Suprapubic skin (tissue), 4 donors: ENCODE measurements at regions not wholly inside any gene's neighbourhood (a gene's known extent, or its start where the extent isn't known, plus 50 kb on each side); places are given as distances from the start of the nearest gene placed in this dataset.

Experiments used
- CTCF ChIP-seq, 2 donors: fragments of 200-600 bp in 1 of 2; fragments of 450-650 bp in 1 of 2; sonication (generic) in 1 of 2; IDR thresholded peaks; one replicate each; pipeline ENCODE4 v1.5.1; 2016 to 2019; ENCODE audit warnings: antibody characterized with exemption in 2 of 2, mild to moderate bottlenecking in 1 of 2, moderate library complexity in 1 of 2
- POLR2A ChIP-seq, 2 donors: fragments of 450-650 bp; IDR thresholded peaks; one replicate each; pipeline ENCODE4 v1.6.1; 2017; ENCODE audit warnings: antibody characterized with exemption in 2 of 2, mild to moderate bottlenecking in 2 of 2, moderate library complexity in 2 of 2
- POLR2AphosphoS5 ChIP-seq, 3 donors: sonication (generic); formaldehyde crosslinking; IDR thresholded peaks; one replicate each; pipeline ENCODE4 v1.6.1; 2017; ENCODE audit warnings: antibody characterized with exemption in 3 of 3

DNA sequence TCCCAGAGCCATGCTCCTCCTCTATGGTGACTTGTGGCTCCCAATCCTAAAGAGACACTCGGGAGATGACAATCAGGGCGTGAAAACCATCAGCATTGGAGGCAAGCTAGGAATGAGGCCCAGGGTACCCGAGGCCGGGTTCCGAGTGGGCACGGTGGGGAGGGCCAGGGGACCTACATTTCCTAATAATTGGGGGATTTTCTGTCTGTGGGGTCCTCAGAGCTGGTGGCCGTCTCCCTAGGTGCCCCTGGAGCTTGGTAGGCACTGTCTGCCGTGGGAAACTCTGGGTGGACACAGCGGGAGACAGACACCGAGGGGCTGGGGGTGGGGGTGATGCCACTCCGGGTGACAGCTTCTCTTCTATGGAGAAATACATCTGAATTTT lies 312.5 kb upstream of the TNRC6C start:
- no peak for TF ChIP-seq CTCF (IDR thresholded peaks at IDR 0.05)
- TF ChIP-seq POLR2A (IDR thresholded peaks at IDR 0.05): no peak
- TF ChIP-seq POLR2AphosphoS5 (IDR thresholded peaks at IDR 0.05): no peak
